Spleen (tissue), 7 donors: ENCODE measurements at regions not wholly inside any gene's neighbourhood (a gene's known extent, or its start where the extent isn't known, plus 50 kb on each side); places are given as distances from the start of the nearest gene placed in this dataset.

Experiments used
- POLR2A ChIP-seq, 3 donors: fragments of 450-650 bp; IDR thresholded peaks; one replicate each; pipeline ENCODE4 v1.5.1; 2017; ENCODE audit warnings: antibody characterized with exemption in 3 of 3, mild to moderate bottlenecking in 1 of 3
- POLR2AphosphoS5 ChIP-seq, 3 donors: sonication (generic); formaldehyde crosslinking; IDR thresholded peaks; one replicate each; pipeline ENCODE4 v1.5.1; 2017; ENCODE audit warnings: antibody characterized with exemption in 3 of 3
- TF ChIP-seq, protein P1 (sequence below), 11 experiments: fragments of 200-600 bp in 7 of 11; fragments of 450-650 bp in 4 of 11; sonication (generic) in 4 of 11; IDR thresholded peaks in 8 of 11; conservative IDR thresholded peaks in 3 of 11; 1 replicate in 7 of 11; 2 replicates in 4 of 11; pipeline versions ENCODE4 v1.4.0 to v1.8.0; 2016 to 2021; ENCODE audit warnings: antibody characterized with exemption in 11 of 11, inconsistent platforms in 4 of 11, mild to moderate bottlenecking in 1 of 11
- donor health status: DM: no; HTN: no; CAD: no; lungs with moderate emphysema.
- donor health status: DM: no; HTN: no; CAD: no.
- donor health status: DM: no; HTN: no; CAD: no.

- TF ChIP-seq, protein P1, sequence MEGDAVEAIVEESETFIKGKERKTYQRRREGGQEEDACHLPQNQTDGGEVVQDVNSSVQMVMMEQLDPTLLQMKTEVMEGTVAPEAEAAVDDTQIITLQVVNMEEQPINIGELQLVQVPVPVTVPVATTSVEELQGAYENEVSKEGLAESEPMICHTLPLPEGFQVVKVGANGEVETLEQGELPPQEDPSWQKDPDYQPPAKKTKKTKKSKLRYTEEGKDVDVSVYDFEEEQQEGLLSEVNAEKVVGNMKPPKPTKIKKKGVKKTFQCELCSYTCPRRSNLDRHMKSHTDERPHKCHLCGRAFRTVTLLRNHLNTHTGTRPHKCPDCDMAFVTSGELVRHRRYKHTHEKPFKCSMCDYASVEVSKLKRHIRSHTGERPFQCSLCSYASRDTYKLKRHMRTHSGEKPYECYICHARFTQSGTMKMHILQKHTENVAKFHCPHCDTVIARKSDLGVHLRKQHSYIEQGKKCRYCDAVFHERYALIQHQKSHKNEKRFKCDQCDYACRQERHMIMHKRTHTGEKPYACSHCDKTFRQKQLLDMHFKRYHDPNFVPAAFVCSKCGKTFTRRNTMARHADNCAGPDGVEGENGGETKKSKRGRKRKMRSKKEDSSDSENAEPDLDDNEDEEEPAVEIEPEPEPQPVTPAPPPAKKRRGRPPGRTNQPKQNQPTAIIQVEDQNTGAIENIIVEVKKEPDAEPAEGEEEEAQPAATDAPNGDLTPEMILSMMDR (IDR thresholded peaks at IDR 0.05 in 8 of 11, conservative IDR thresholded peaks at IDR 0.05 in 3 of 11), result no peak
- TF ChIP-seq POLR2A (IDR thresholded peaks at IDR 0.05) (no peak), POLR2AphosphoS5 (IDR thresholded peaks at IDR 0.05) (no peak)
These were observed 739.5 kb downstream of the SOCS6 start for GRCh38 chr18:71028285-71028762.
